ENCODE measurements at regions not wholly inside any gene's neighbourhood (a gene's known extent, or its start where the extent isn't known, plus 50 kb on each side); places are given as distances from the start of the nearest gene placed in this dataset.
"Not testable (repeated sequence)": the region's sequence is repeated elsewhere in the genome, so short reads cannot be mapped to it uniquely, and the experiment has no call there.

- no peak for DNase-seq
These were observed 240.2 kb downstream of the UACA start for GRCh38 chr15:70523192-70523591.

- no peak for DNase-seq
These were observed 240.9 kb downstream of the UACA start for GRCh38 chr15:70522323-70522966.

DNA sequence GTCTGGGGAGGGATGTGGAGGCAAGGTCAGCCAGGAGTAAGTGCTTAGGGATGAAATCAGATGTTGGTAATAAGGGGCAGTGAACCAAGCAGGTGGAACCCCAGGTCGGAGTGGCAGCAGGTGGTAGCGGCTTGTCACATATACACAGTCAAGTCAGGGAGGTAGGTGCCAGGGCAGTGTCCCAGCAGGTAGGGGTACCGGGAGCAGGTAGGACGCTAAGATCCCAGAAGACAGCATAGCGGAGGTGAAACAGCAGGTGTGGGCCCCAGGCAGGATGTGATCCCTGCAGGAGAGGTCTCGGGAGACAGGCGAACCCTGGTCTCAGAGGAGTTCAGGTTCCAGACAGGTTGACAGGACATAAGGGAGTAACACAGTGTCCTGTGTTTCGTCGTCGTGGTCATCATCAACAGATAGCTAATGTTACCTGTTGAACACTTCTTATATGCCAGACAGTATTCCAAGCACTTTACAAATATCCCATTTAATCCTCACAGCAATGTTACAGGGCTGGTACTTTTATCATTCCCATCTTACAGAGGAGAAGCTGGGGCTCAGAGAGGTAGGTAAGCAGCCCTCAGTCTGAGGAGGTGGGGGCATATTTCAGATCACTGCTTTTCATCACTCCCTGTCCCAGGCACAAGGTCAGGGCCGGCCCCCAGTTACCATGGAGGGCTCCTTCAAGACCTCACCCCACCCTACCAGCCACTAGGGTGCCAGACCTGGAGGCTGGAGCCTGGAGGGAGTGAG is 241.6 kb downstream of the UACA start:
- DNase-seq, result no peak

- no peak for DNase-seq
These were observed 243.7 kb downstream of the UACA start for GRCh38 chr15:70519616-70520015.

DNA sequence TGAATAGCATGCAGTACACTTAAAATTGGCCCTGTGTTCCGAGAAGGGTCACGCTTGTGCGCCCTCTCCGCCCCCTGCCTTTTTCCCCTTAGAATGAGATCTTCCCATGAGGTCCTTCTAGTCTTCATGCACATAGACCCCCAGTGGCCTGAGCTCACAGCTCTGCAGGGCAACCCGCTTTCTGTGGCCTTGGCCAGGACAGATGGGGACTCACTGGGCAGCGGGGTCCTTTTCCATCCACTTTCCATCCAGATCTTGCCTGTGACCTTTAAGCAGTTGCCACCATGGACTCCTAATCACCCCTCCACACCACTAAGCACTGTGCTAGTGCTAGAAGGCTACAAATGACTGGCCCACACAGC is 244.4 kb downstream of the UACA start:
- DNase-seq, result no peak

- no peak for DNase-seq
These were observed 245.0 kb downstream of the UACA start for GRCh38 chr15:70518201-70519003.

GRCh38 chr15:70517194-70517590 is 246.2 kb downstream of the UACA start:
- no peak for DNase-seq

DNA sequence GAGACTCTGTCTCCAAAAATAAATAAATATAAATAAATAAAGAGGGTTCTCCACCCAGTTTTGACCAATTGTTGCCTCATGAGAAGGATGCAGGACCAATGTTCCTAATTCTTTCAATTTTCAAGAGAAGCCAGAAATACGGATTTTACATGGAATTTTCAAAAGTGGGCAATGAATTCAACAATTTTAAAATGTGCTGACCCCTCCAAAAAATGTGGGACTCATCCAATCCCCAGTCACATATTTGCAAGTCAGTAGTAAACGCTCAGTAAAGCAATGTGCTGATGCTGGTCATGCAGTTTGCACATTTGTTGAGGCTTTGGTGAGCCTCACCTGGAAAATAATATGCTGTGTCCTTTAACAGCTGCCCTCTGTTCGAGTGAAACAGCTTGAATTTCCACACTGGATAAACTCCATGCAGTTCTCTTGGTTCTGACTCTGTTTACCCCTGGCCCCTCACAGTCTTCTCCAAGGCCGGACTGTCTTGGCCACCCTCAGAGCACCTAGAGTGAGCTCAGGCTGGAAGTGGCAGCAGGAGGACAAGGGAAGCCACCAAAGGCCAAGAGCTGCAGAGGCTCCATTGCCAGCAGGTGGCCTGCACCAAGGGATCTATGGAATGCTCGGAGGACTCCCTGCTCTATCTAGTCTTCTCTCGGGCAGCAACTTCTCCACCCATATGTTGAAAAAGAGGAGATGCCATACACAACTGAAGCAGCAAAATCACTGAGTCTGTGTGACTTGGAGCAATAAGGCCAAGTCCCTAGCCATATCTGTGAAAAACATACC is 246.8 kb downstream of the UACA start:
- DNase-seq, result no peak

DNA sequence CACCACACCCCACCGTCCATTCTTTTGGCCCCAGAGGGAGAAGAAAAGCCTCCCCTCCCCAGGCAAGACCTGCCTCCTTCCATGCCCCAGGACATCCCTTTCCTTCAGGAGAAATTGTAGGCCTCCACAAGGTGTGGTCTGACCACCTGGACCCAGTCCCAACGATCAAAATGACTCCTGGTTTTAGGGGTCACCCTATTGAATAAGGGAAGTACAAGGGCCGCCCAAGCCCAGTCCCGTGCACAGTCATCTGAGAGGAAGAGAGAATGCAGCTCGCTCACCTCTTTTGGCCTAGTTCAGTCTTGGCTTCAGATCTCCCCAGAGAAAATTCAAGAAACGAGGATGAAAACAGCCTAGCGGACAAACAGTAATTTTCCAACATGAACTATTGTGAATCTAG is 249.1 kb downstream of the UACA start:
- DNase-seq, result no peak

DNA sequence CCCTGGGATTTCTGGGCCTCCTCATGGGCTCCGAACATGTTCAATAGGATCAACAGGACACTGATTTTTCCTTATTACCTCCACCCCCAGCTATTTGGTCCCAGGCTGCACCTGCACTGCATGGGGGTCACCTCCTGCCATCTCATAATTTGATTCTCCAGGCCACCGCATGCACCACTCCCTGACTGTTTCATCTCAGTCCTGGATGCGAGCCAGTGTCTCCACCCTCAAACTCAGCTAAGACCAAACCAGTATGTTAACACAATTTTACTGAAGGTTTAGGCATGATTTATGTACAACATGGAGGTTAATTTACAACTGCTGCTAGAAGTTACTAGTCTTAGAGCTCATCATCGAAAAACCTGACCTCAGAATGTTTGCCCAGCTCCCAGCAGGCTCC is 249.5 kb downstream of the UACA start:
- DNase-seq, result no peak

DNA sequence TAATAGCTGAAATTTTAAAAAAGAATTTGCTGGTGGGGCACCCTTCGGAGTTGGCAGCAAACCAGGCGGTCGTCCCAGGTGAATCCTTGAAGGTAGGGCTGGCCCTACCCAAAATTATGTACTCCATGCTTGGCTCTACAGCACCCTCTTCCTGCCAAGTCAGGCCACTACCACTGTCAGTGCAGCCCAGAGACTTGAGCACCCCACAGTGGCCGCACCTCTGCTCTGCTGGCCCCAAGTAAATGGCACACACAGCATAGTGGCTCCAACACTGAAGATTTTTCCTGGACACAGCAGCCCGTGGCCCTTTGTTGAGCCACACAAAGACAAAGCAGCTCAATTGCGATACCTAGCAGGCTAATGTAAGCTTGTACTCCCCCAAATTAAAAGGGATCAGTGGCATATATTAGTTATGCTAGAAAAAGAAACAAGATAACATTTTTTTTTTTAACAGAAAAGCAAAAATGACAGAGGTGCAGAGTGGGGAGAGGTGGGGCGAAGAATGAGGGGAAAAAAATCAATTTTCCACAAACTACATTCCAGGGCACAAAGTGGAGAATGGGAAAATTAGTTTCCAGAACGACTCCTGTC is 250.5 kb downstream of the UACA start:
- no peak for DNase-seq

DNA sequence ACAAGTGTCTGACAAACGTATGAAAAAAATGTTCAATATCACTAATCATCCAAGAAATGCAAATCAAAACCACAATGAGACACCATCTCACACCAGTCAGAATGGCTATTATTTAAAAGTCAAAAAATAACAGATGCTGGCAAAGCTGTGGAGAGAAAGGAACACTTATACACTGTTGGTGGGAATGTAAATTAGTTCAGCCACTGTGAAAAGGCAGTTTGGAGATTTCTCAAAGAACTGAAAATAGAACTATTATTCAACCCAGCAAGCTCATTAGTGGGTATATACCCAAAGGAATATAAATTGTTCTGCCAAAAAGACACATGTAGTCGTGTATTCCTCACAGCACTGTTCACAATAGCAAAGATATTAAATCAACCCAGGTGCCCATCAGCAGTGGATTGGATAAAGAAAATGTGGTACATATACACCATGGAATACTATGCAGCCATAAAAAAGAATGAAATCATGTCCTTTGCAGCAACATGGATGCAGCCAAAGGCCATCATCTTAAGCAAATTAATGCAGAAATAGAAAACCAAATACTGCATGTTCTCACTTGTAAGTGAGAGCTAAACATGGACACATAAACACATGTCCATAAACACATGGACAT is 251.3 kb downstream of the UACA start:
- DNase-seq, result not testable (repeated sequence)

- DNase-seq, result no peak
These were observed 252.9 kb downstream of the UACA start for GRCh38 chr15:70510433-70510832.

DNA sequence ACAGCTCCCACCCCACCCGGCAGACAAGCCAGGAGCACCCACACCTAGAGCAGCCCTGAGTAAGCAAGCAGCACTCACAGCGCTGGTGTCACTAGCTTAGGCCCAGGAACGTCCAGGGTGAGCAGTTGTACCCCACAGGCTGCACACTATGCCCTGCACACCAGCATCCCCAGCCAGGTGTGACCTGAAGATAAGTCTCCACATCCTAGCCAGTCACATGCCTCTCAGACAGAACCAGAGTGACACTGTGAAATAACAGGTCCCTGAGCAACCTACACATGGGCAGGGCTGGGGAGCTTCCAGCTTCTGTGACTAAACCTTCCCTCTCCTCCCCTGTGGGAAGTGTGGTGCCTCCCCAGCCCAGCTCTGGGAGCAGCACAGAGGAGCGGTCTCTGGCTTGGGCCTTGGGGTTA is 253.6 kb downstream of the UACA start:
- no peak for DNase-seq

GRCh38 chr15:70509282-70509662 is 254.1 kb downstream of the UACA start:
- DNase-seq, result peak in 1 of 14 donors; percentile 10

DNA sequence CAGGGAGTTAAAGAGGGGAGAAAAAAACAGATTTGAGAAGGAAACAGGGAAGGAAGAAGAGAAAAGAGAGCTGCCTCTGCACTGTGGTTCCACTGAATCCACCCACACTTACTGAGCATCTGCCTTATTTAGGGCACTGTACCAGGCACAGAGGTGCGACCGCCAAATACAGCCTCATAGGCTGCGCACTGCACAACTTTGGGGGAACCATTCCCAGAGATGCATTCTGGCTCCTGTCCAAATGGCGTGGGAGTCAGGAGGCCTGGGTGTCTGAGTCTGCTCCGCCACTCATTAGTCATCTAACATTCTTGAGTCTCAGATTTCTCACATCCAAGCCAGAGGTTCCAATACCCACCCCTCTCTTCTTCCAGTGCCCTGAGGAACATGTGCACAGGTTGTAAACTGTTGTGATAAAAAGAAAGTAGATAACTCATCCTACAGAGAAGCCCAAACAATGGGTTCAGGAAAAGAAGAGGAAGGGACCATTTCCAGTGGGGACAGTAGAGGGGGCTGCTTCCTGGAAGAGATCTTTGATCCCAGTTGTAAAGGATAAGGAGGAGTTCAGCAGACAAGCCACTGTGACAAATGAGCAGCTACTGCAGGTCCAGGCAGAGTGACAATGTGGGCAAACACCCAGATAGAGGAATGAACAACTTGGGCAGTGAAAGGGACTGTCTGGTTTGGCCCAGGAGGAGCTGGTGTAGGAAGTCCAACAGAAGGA is 254.6 kb downstream of the UACA start:
- DNase-seq, result no peak

- peak in 1 of 14 donors; percentile 8 for DNase-seq
These were observed 255.5 kb downstream of the UACA start for GRCh38 chr15:70507772-70508371.

GRCh38 chr15:70505936-70506912 is 257.1 kb downstream of the UACA start:
- no peak for DNase-seq

GRCh38 chr15:70505411-70505919 is 257.9 kb downstream of the UACA start:
- peak in 1 of 14 donors; percentile 23 for DNase-seq

Data from C1 segment of cervical spinal cord (tissue), 14 donors.